GM18502 (cell line): ENCODE measurements at regions not wholly inside any gene's neighbourhood (a gene's known extent, or its start where the extent isn't known, plus 50 kb on each side); places are given as distances from the start of the nearest gene placed in this dataset.
"Not testable (repeated sequence)": the region's sequence is repeated elsewhere in the genome, so short reads cannot be mapped to it uniquely, and the experiment has no call there.

Source experiments
- ATAC-seq: cut with Tn5 transposase; IDR thresholded peaks from one replicate; pipeline ENCODE4 v1.9.1; 2021; ENCODE audit warnings: mild to moderate bottlenecking; ENCODE audit not compliant: unreplicated experiment, poor library complexity

GRCh38 chrX:117843749-117844148 lies 272.9 kb downstream of the KLHL13 start:
- ATAC-seq, result no peak

GRCh38 chrX:117840645-117841044 lies 276.0 kb downstream of the KLHL13 start:
- ATAC-seq, result no peak

GRCh38 chrX:117839544-117839943 lies 277.1 kb downstream of the KLHL13 start:
- peak; percentile 52 for ATAC-seq

GRCh38 chrX:117838581-117839331 lies 277.9 kb downstream of the KLHL13 start:
- peak; percentile 67 for ATAC-seq

GRCh38 chrX:117835034-117835433 lies 281.6 kb downstream of the KLHL13 start:
- ATAC-seq, result no peak

DNA sequence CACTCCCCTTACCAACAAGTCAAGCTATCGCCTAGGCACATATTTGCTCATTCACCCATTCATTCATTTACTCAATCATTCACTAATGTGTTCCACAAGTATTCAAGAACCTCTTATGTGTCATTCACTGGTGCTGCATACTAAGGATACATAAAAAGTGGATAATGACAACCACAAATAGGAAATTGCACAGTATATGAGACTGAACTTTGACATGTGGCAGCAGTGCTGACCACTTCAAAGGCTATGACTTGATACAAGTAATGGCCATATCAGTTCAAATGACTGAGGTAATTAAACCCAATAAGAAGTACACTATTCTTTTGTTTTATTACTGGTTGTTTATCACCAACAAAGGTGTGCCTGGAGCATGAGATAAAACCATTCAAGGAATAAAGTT lies 282.5 kb downstream of the KLHL13 start:
- ATAC-seq, result no peak

GRCh38 chrX:117821472-117821871 lies 295.1 kb downstream of the KLHL13 start:
- not testable (repeated sequence) for ATAC-seq

DNA sequence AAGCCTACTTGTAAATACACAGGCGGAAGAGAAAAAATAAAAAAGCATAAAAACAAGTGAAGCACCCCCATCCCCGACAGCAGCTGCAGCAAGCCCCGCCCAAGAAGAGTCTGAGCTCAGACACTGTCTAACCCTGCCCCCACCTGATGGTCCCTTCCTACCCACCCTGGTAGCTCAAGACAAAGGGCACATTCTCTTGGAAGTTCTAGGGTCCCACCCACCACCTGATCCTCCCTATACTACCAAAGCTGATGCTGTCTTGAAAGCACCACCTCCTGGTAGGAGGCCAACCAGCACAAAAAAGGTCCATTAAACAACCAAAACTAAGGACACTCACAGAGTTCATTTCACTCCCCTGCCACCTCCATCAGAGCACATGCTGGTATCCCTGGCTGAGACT lies 308.2 kb downstream of the KLHL13 start:
- no peak for ATAC-seq

- no peak for ATAC-seq
These were observed 313.1 kb downstream of the KLHL13 start for GRCh38 chrX:117803463-117803862.

DNA sequence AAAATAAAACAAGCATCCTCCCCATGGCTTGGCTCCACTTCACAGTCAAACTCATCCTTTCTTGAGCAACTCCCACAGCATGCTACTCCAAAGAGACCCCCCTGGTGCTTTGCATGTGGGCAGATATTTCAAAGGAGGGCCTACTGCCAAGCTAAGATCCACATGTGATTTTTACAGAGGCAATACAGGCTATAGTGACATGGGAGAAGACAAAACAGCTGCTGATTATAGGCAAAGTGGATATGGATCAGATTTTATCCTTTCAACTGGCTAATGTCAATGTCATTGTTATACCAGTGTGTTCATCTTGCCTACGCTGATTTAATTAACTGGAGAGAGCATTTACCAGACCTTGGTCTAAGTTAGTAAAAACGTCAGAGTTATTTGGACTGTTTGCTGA lies 328.3 kb downstream of the KLHL13 start:
- no peak for ATAC-seq

GRCh38 chrX:117771384-117771783 lies 345.2 kb downstream of the KLHL13 start:
- ATAC-seq, result no peak

DNA sequence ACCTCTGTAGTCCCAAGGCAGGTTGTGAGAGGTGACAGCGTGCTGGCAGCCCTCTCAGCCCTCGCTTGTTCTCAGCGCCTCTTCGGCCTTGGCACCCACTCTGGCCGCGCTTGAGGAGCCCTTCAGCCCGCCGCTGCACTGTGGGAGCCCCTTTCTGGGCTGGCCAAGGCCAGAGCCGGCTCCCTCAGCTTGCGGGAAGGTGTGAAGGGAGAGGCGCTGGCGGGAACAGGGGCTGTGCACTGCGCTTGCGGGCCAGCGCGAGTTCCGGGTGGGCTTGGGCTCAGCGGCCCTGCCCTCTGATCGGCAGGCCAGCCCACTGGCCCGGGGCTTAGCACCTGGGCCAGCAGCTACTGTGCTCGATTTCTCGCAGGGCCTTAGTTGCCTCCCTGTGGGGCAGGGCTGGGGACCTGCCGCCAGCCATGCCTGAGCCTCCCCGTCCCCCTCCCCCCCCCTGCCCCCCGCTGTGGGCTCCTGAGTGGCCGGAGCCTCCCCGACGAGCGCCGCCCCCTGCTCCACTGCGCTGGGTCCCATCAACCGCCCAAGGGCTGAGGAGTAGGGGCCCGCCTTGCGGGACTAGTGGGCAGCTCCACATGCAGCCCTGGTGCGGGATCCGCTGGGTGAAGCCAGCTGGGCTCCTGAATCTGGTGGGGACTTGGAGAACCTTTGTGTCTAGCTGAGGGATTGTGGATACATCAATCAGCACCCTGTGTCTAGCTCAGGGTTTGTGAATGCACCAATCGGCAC lies 347.6 kb downstream of the KLHL13 start:
- no peak for ATAC-seq

- no peak for ATAC-seq
These were observed 351.4 kb downstream of the KLHL13 start for GRCh38 chrX:117765211-117765610.

GRCh38 chrX:117752745-117753144 lies 363.9 kb downstream of the KLHL13 start:
- peak; percentile 98 for ATAC-seq

DNA sequence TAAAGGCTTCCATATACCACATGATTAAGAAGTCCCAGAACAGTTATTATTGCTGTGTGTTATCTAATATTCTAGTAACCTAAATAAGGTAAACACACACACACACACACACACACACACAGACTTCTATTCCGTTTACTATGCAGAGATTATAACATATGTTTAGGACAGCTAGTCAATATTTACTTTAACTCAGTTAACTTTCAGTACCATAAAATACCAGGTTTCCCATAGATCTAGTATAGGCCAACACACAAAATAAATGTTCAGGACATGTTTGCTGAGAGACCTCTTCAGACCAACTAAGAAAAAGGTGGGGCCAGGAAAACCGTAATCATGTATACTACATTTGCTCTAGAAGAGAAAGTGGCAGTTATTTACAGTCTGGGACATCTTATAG lies 365.5 kb downstream of the KLHL13 start:
- ATAC-seq, result no peak

GRCh38 chrX:117744958-117745357 lies 371.7 kb downstream of the KLHL13 start:
- no peak for ATAC-seq

DNA sequence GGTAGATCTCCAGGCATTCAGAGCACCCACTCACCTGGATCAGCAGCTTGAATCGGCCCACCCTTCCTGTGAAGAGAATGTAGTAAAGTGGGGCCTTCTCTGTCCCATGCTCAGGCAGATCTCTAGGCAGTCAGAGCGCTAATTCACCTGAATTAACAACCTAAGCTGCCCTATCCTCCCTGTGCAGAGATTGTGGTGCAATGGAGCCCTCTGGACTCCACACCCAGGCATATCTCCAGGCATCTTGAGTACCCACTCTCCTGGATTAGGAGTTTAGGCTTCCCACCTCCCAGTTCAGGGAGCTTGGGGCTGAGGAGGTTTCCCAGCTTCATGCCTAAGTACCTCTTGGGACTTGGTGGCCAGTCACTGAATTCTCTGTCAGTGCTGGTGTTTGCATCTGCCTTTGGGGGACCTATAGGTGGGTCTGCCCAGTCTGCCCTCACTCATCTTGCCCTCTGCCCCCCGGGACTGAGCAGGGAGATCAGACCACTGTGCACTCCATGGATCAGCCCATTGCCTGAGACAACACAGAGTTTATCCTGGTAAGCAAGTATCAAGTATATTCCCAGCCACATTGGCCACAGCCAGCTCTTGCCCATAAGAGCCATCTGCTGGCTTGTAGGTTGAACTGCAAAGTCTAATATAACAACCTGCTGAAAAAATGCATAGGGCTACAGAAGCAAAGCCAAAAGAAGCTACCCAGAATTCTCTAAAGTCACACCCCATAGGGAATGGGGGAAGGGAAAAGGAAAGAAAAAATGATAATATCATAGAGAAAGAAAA lies 372.9 kb downstream of the KLHL13 start:
- ATAC-seq, result peak; percentile 74

- ATAC-seq, result no peak
These were observed 403.2 kb downstream of the KLHL13 start for GRCh38 chrX:117713411-117713810.

GRCh38 chrX:117711782-117712181 lies 404.8 kb downstream of the KLHL13 start:
- no peak for ATAC-seq

DNA sequence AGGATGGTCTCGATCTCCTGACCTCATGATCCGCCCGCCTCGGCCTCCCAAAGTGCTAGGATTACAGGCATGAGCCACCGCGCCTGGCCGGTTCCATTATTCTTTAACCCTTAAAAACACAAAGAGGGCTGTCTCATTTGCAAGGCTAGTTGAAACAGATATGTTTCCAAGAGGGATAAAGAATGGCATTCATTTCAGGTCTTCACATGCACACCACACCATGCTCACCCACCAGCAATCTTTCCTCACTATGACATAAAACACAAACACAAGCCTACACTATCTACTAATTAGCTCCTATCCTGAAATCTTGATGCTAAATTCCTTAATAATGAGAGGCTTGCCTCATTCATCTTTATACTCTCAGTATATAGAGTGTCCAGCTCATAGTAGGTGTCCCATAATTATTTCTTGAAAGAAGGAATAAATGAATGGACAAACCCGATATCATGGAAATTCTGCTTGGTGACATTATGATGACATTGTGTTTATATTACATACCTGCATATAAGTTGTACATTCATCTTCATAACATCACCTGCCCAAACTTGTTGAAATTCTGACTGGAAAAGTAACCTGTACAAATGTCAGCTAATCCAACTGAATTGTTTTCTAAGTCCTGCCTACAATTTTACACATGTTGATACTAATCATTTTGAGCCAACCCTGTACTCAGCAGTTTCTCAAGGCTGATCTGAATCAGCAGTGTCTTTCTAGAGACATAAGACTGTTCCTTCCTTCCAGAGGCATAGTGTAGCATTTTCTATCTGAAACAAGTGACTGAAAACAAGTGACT lies 408.5 kb downstream of the KLHL13 start:
- no peak for ATAC-seq
